ENCODE measurements at regions not wholly inside any gene's neighbourhood (a gene's known extent, or its start where the extent isn't known, plus 50 kb on each side); places are given as distances from the start of the nearest gene placed in this dataset.

GRCh38 chr9:107118863-107119624 lies 164.0 kb upstream of the RAD23B start:
- no peak overlapping the region for H3K4me3 Mint-ChIP-seq
- no peaks in the 10 kb centered on the region for H3K9me3 Mint-ChIP-seq
- no peak for TF ChIP-seq CTCF (IDR thresholded peaks at IDR 0.05; ENCODE audit: unreplicated experiment in 3 of 3)
- H3K27me3 Mint-ChIP-seq (ENCODE audit: low read depth), result peaks cover 24% of the 10 kb centered on the region
- peaks cover 15% of the 10 kb centered on the region for H3K4me1 Mint-ChIP-seq
- no peak overlapping the region for H3K27ac Mint-ChIP-seq
- no peaks in the 10 kb centered on the region for H3K36me3 Mint-ChIP-seq (ENCODE audit: low read depth)

DNA sequence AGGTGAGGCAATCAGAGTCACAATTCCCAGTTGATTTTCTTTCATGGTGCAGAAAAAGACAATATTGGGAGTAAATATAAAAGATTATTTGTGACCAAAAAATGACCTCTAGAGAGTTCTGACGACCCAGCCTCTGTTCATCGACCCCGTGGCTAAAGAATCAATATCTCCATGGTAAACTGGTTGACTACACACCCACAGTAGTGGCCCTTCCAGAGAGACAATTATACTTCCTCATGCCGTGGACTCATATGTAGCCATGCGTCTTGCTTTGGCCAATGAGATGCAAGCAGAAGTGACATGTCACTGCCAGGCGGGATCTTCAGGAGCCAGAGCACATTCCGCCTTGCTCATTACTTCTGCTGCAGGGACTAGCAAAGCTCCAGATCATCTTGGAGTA lies 163.3 kb upstream of the RAD23B start:
- H3K4me1 Mint-ChIP-seq, result peaks cover 15% of the 10 kb centered on the region
- TF ChIP-seq CTCF (IDR thresholded peaks at IDR 0.05; ENCODE audit: unreplicated experiment in 3 of 3), result no peak
- H3K36me3 Mint-ChIP-seq (ENCODE audit: low read depth), result no peaks in the 10 kb centered on the region
- peaks cover 22% of the 10 kb centered on the region for H3K27me3 Mint-ChIP-seq (ENCODE audit: low read depth)
- no peak overlapping the region for H3K27ac Mint-ChIP-seq
- no peak overlapping the region for H3K4me3 Mint-ChIP-seq
- no peaks in the 10 kb centered on the region for H3K9me3 Mint-ChIP-seq

GRCh38 chr9:107123389-107123788 lies 159.7 kb upstream of the RAD23B start:
- Mint-ChIP-seq H3K4me3 (no peak overlapping the region), H3K36me3 (ENCODE audit: low read depth) (no peaks in the 10 kb centered on the region), H3K4me1 (peaks cover 12% of the 10 kb centered on the region), H3K9me3 (no peaks in the 10 kb centered on the region), H3K27ac (no peak overlapping the region), H3K27me3 (ENCODE audit: low read depth) (peaks cover 31% of the 10 kb centered on the region)
- no peak for TF ChIP-seq CTCF (IDR thresholded peaks at IDR 0.05; ENCODE audit: unreplicated experiment in 3 of 3)

DNA sequence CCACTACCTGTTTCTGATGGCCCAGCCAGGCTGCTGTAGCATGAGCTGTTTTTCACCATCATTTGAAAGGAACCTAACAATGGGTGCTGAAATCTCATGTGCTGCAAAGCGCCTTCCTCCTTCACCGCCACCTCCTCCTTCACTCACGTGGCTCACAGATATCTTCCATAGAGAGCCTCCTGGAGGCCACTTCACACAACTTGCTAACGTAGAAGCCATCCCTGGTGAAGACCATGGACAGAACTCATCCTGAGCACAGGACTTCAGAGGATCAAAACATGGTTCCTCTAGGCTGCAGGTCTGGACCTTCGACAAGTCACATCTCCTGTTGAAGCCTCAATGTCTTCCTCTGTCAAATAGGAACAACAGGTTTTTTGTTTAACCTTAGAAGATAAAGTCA lies 155.5 kb upstream of the RAD23B start:
- H3K4me3 Mint-ChIP-seq, result no peak overlapping the region
- H3K27ac Mint-ChIP-seq, result no peak overlapping the region
- H3K9me3 Mint-ChIP-seq, result no peaks in the 10 kb centered on the region
- TF ChIP-seq CTCF (IDR thresholded peaks at IDR 0.05; ENCODE audit: unreplicated experiment in 3 of 3), result no peak
- peaks cover 15% of the 10 kb centered on the region for H3K27me3 Mint-ChIP-seq (ENCODE audit: low read depth)
- no peaks in the 10 kb centered on the region for H3K36me3 Mint-ChIP-seq (ENCODE audit: low read depth)
- H3K4me1 Mint-ChIP-seq, result no peaks in the 10 kb centered on the region

- peak overlapping the region in 1 of 3 experiments; percentile 30 for H3K27ac Mint-ChIP-seq
- no peak overlapping the region for H3K4me3 Mint-ChIP-seq
- H3K9me3 Mint-ChIP-seq, result no peaks in the 10 kb centered on the region
- no peak for TF ChIP-seq CTCF (IDR thresholded peaks at IDR 0.05; ENCODE audit: unreplicated experiment in 3 of 3)
- H3K27me3 Mint-ChIP-seq (ENCODE audit: low read depth), result peaks cover 13% of the 10 kb centered on the region
- H3K36me3 Mint-ChIP-seq (ENCODE audit: low read depth), result no peaks in the 10 kb centered on the region
- no peaks in the 10 kb centered on the region for H3K4me1 Mint-ChIP-seq
Observed at GRCh38 chr9:107131108-107131799, 151.8 kb upstream of the RAD23B start.
